GM12878 (cell line): ENCODE measurements at regions not wholly inside any gene's neighbourhood (a gene's known extent, or its start where the extent isn't known, plus 50 kb on each side); places are given as distances from the start of the nearest gene placed in this dataset.

Experiments
- ATAC-seq: fragments of 200-7000 bp; cut with Tn5 transposase; 3 replicates; pipeline ENCODE4 v1.9.1; 2020; ENCODE audit warnings: mild to moderate bottlenecking, moderate library complexity
- BruUV-seq: library from RNA; stranded (reverse); fragments of 400-500 nt; replicated peaks from 2 replicates; lab custom pipeline; 2021; lab: Mats Ljungman, UMichigan
- CTCF ChIA-PET: fragments of 300-600 bp; sonication (Branson Sonifier 250); formaldehyde crosslinking; extraction: SDS; loops from one replicate; lab custom pipeline; 2021; ENCODE audit warnings: inconsistent platforms; lab: Yijun Ruan, JAX
- POLR2A ChIA-PET: fragments of 350-600 bp; formaldehyde crosslinking; extraction: SDS; loops from one replicate; lab custom pipeline; 2021; ENCODE audit warnings: inconsistent platforms; lab: Charles Lee
- RAD21 ChIA-PET: fragments of 300-600 bp; sonication (Branson Sonifier 250); formaldehyde crosslinking; loops from one replicate; lab custom pipeline; 2023; ENCODE audit warnings: antibody characterized with exemption; ENCODE audit not compliant: unreplicated experiment; lab: Charles Lee
- SMC1A ChIA-PET: fragments of 300-600 bp; sonication (Branson Sonifier 250); formaldehyde crosslinking; loops from one replicate; lab custom pipeline; 2023; ENCODE audit not compliant: unreplicated experiment, uncharacterized antibody; lab: Charles Lee
- DNase-seq: peaks from one replicate; pipeline ENCODE4 v3.0.0-alpha.2; 2011; ENCODE audit warnings: low read depth, low spot score
- FAIRE-seq: peaks from 3 replicates; lab custom pipeline; 2011; peaks lifted over from hg19 to GRCh38; lab: Jason Lieb, UNC
- H2AFZ ChIP-seq: 2 replicates; pipeline ENCODE4 v1.6.0; 2011; ENCODE audit warnings: low read depth, low read length, control low read depth; ENCODE audit not compliant: control insufficient read depth
- H3K27ac ChIP-seq: 2 replicates; pipeline ENCODE4 v1.5.1; 2011; ENCODE audit warnings: control low read depth; ENCODE audit not compliant: control insufficient read depth, insufficient read depth
- H3K27me3 ChIP-seq, 2 experiments: replicated peaks in 1 of 2; 2 replicates each; pipeline versions ENCODE4 v1.6.0 to v1.6.1; 2011; ENCODE audit warnings: low read length in 1 of 2; ENCODE audit not compliant: control insufficient read depth in 2 of 2, insufficient read depth in 2 of 2
- H3K36me3 ChIP-seq, 2 experiments: 2 replicates each; pipeline ENCODE4 v1.5.1; 2011; ENCODE audit warnings: low read length in 1 of 2; ENCODE audit not compliant: control insufficient read depth in 2 of 2, insufficient read depth in 2 of 2
- H3K4me1 ChIP-seq: 2 replicates; pipeline ENCODE4 v1.6.1; 2011; ENCODE audit warnings: mild to moderate bottlenecking, low read length, moderate library complexity, mixed read lengths; ENCODE audit not compliant: control insufficient read depth, insufficient read depth
- H3K4me2 ChIP-seq: 2 replicates; pipeline ENCODE4 v1.6.0; 2011; ENCODE audit warnings: control low read depth; ENCODE audit not compliant: control insufficient read depth, insufficient read depth
- H3K4me3 ChIP-seq: fragments of 200-600 bp; sonication (generic); 2 replicates; pipeline ENCODE4 v1.5.1; 2016
- H3K79me2 ChIP-seq: 2 replicates; pipeline ENCODE4 v1.6.0; 2011; ENCODE audit warnings: low read length; ENCODE audit not compliant: control insufficient read depth, insufficient read depth
- H3K9ac ChIP-seq: 2 replicates; pipeline ENCODE4 v1.8.0; 2011; ENCODE audit warnings: low read length, control low read depth, mixed read lengths; ENCODE audit not compliant: control insufficient read depth, insufficient read depth
- H3K9me3 ChIP-seq: replicated peaks from 3 replicates; pipeline ENCODE4 v1.5.1; 2011; ENCODE audit warnings: mild to moderate bottlenecking, low read length; ENCODE audit not compliant: control insufficient read depth, insufficient read depth
- H4K20me1 ChIP-seq: 2 replicates; pipeline ENCODE4 v1.6.0; 2011; ENCODE audit not compliant: control insufficient read depth, insufficient read depth
- ATF2 ChIP-seq: IDR thresholded peaks from 2 replicates; pipeline ENCODE4 v1.6.1; 2012; ENCODE audit warnings: low read length, inconsistent platforms
- CEBPZ ChIP-seq: fragments of 150-350 bp; IDR thresholded peaks from 2 replicates; pipeline ENCODE4 v1.6.1; 2016; ENCODE audit warnings: low read depth, low read length
- CHD2 ChIP-seq: IDR thresholded peaks from 2 replicates; pipeline ENCODE4 v1.6.1; 2011; ENCODE audit warnings: low read depth, low read length, improper control_type of control experiment, borderline replicate concordance
- CUX1 ChIP-seq: IDR thresholded peaks from 2 replicates; pipeline ENCODE4 v1.6.1; 2012; ENCODE audit warnings: improper control_type of control experiment, low read depth, low read length; ENCODE audit not compliant: insufficient replicate concordance
- ESRRA ChIP-seq: IDR thresholded peaks from 2 replicates; pipeline ENCODE4 v1.6.1; 2012; ENCODE audit warnings: mild to moderate bottlenecking, low read length, improper control_type of control experiment
- PML ChIP-seq: IDR thresholded peaks from 2 replicates; pipeline ENCODE4 v1.6.1; 2012; ENCODE audit warnings: low read length, inconsistent platforms
- POLR2A ChIP-seq: IDR thresholded peaks from 2 replicates; pipeline ENCODE4 v1.6.1; 2011; ENCODE audit warnings: low read depth, mild to moderate bottlenecking, low read length
- RFX5 ChIP-seq: IDR thresholded peaks from 2 replicates; pipeline ENCODE4 v1.6.1; 2011; ENCODE audit warnings: low read depth, low read length, improper control_type of control experiment
- SMAD1 ChIP-seq: fragments of 450-650 bp; IDR thresholded peaks from 2 replicates; pipeline ENCODE4 v1.6.1; 2018; ENCODE audit warnings: mild to moderate bottlenecking, low read depth; ENCODE audit not compliant: partially characterized antibody
- SRF ChIP-seq, 2 experiments: IDR thresholded peaks; 2 replicates each; pipeline ENCODE4 v1.6.1; 2011; ENCODE audit warnings: low read depth in 2 of 2, low read length in 2 of 2, mild to moderate bottlenecking in 1 of 2, moderate library complexity in 1 of 2
- STAT3 ChIP-seq: IDR thresholded peaks from 2 replicates; pipeline ENCODE4 v1.6.1; 2011; ENCODE audit warnings: low read depth, low read length, improper control_type of control experiment
- ZNF24 ChIP-seq: fragments of 450-650 bp; IDR thresholded peaks from 2 replicates; pipeline ENCODE4 v1.6.1; 2017; ENCODE audit warnings: antibody characterized with exemption, mild to moderate bottlenecking
- WGBS: methylation state at CpG from one replicate; pipeline ENCODE4 v1.1.6; 2016; ENCODE audit warnings: low lambda C conversion rate; ENCODE audit not compliant: insufficient replicate concordance, insufficient coverage; ENCODE audit errors: missing lambda C conversion rate; 5-methylcytosine and 5-hydroxymethylcytosine counted together
- in situ Hi-C: fragments of 300-500 bp; cut with MboI; formaldehyde crosslinking; loops from 9 replicates; pipeline ENCODE4 v1.14.3; 2018; ENCODE audit warnings: mixed read lengths
- intact Hi-C: fragments of 100-400 bp; cut with micrococcal nuclease; formaldehyde crosslinking; loops from one replicate; pipeline ENCODE4 v1.14.2; 2022; ENCODE audit not compliant: unreplicated experiment

GRCh38 chr10:78516756-78517155 is 483.1 kb downstream of the RPS24 start:
- Histone ChIP-seq H3K4me3 (no peak overlapping the region), H3K27ac (no peak overlapping the region), H4K20me1 (no peaks in the 10 kb centered on the region), H3K27me3 (no peaks in the 10 kb centered on the region), H3K4me1 (no peaks in the 10 kb centered on the region), H3K9ac (no peak overlapping the region), H3K9me3 (no peaks in the 10 kb centered on the region), H3K79me2 (no peaks in the 10 kb centered on the region), H2AFZ (no peak overlapping the region), H3K36me3 (no peaks in the 10 kb centered on the region), H3K4me2 (no peak overlapping the region)
- RAD21 ChIA-PET: no interaction called here
- WGBS: 21% methylated on average over 8 of the region's 8 CpGs
- SMC1A ChIA-PET: no interaction called here
- BruUV-seq: no TSS peak
- FAIRE-seq (no peak), ATAC-seq (no peak), DNase-seq (no peak)
- CTCF ChIA-PET: no interaction called here
- POLR2A ChIA-PET: no interaction called here
- intact Hi-C loops (no loop called here), in situ Hi-C loops (no loop called here)
- TF ChIP-seq ZNF24 (no peak), ESRRA (no peak), ATF2 (no peak), STAT3 (no peak), SRF (IDR thresholded peaks at IDR 0.05; ENCODE audit: low read depth in 2 of 2, low read length in 2 of 2) (no peak), CEBPZ (no peak), RFX5 (no peak), POLR2A (no peak), SMAD1 (no peak), CHD2 (no peak), PML (no peak), CUX1 (no peak)
